Esophagus muscularis mucosa (tissue), 4 donors: ENCODE measurements at regions not wholly inside any gene's neighbourhood (a gene's known extent, or its start where the extent isn't known, plus 50 kb on each side); places are given as distances from the start of the nearest gene placed in this dataset.

Experiments used
- DNase-seq: peaks from one replicate; pipeline ENCODE4 v3.0.0-alpha.2; 2017; ENCODE audit errors: extremely low spot score
- H3K27ac ChIP-seq, 4 donors: fragments of 200-600 bp; sonication (generic); replicated peaks in 1 of 4; 1 replicate in 3 of 4; 2 replicates in 1 of 4; pipeline ENCODE4 v1.5.1; 2016 to 2019; ENCODE audit warnings: mild to moderate bottlenecking in 1 of 4
- H3K27me3 ChIP-seq, 4 donors: fragments of 200-600 bp; sonication (generic); one replicate each; pipeline versions ENCODE4 v1.5.1 to v1.6.0; 2016 to 2019
- H3K36me3 ChIP-seq, 4 donors: fragments of 200-600 bp; sonication (generic); one replicate each; pipeline ENCODE4 v1.5.1; 2016 to 2019
- H3K4me1 ChIP-seq, 4 donors: fragments of 200-600 bp; sonication (generic); one replicate each; pipeline ENCODE4 v1.5.1; 2016 to 2019
- H3K4me3 ChIP-seq, 4 donors: fragments of 200-600 bp; sonication (generic); 1 replicate in 2 of 4; 2 replicates in 2 of 4; pipeline ENCODE4 v1.5.1; 2016 to 2019; ENCODE audit warnings: mild to moderate bottlenecking in 4 of 4, moderate library complexity in 1 of 4
- H3K9me3 ChIP-seq, 4 donors: fragments of 200-600 bp; sonication (generic); 1 replicate in 3 of 4; 2 replicates in 1 of 4; pipeline ENCODE4 v1.5.1; 2016 to 2019
- EP300 ChIP-seq: sonication (generic); formaldehyde crosslinking; IDR thresholded peaks from one replicate; pipeline ENCODE4 v1.6.1; 2017; ENCODE audit warnings: antibody characterized with exemption
- POLR2A ChIP-seq: fragments of 450-650 bp; IDR thresholded peaks from one replicate; pipeline ENCODE4 v1.6.1; 2017; ENCODE audit warnings: antibody characterized with exemption, moderate library complexity, mild to moderate bottlenecking, low read depth
- POLR2AphosphoS5 ChIP-seq, 2 donors: sonication (generic); formaldehyde crosslinking; IDR thresholded peaks; one replicate each; pipeline ENCODE4 v1.6.1; 2017; ENCODE audit warnings: antibody characterized with exemption in 2 of 2
- WGBS: methylation state at CpG from one replicate; pipeline ENCODE4 v1.1.5; 2018; 5-methylcytosine and 5-hydroxymethylcytosine counted together
- intact Hi-C: fragments of 100-400 bp; cut with DNase I; formaldehyde crosslinking; loops from one replicate; pipeline ENCODE4 v1.15.1; 2023
- TF ChIP-seq, protein P1 (sequence below), 3 experiments: fragments of 200-600 bp in 2 of 3; fragments of 450-650 bp in 1 of 3; sonication (generic) in 2 of 3; IDR thresholded peaks; one replicate each; pipeline ENCODE4 v1.5.1; 2017 to 2019; ENCODE audit warnings: antibody characterized with exemption in 3 of 3, mild to moderate bottlenecking in 2 of 3, moderate library complexity in 1 of 3

- Histone ChIP-seq H3K36me3 (no peaks in the 10 kb centered on the region), H3K9me3 (peaks cover 0 to 10% (median 0%) of the 10 kb centered on the region in 4 donors), H3K27me3 (peaks cover 0 to 6% (median 0%) of the 10 kb centered on the region in 4 donors), H3K27ac (no peak overlapping the region), H3K4me1 (no peaks in the 10 kb centered on the region), H3K4me3 (no peak overlapping the region)
- no peak for DNase-seq
- intact Hi-C loops = no loop called here
- TF ChIP-seq POLR2A (no peak), POLR2AphosphoS5 (IDR thresholded peaks at IDR 0.05) (no peak), EP300 (no peak)
- TF ChIP-seq, protein P1, sequence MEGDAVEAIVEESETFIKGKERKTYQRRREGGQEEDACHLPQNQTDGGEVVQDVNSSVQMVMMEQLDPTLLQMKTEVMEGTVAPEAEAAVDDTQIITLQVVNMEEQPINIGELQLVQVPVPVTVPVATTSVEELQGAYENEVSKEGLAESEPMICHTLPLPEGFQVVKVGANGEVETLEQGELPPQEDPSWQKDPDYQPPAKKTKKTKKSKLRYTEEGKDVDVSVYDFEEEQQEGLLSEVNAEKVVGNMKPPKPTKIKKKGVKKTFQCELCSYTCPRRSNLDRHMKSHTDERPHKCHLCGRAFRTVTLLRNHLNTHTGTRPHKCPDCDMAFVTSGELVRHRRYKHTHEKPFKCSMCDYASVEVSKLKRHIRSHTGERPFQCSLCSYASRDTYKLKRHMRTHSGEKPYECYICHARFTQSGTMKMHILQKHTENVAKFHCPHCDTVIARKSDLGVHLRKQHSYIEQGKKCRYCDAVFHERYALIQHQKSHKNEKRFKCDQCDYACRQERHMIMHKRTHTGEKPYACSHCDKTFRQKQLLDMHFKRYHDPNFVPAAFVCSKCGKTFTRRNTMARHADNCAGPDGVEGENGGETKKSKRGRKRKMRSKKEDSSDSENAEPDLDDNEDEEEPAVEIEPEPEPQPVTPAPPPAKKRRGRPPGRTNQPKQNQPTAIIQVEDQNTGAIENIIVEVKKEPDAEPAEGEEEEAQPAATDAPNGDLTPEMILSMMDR (IDR thresholded peaks at IDR 0.05) = no peak
- WGBS = 96% methylated on average over 5 of the region's 20 CpGs
Observed at GRCh38 chr11:97667057-97667456, 1277.2 kb downstream of the JRKL start.

GRCh38 chr11:97683733-97684132, 1293.9 kb downstream of the JRKL start:
- Histone ChIP-seq H3K9me3 (peaks cover 0 to under 1% (median 0%) of the 10 kb centered on the region in 4 donors), H3K36me3 (no peaks in the 10 kb centered on the region), H3K4me3 (no peak overlapping the region), H3K27ac (no peak overlapping the region), H3K4me1 (no peaks in the 10 kb centered on the region), H3K27me3 (no peaks in the 10 kb centered on the region)
- intact Hi-C loops = no loop called here
- no peak for TF ChIP-seq POLR2AphosphoS5 (IDR thresholded peaks at IDR 0.05)
- TF ChIP-seq POLR2A = no peak
- no peak for TF ChIP-seq EP300
- TF ChIP-seq, protein P1 (IDR thresholded peaks at IDR 0.05) = no peak
- no peak for DNase-seq
- WGBS = 94% methylated on average over 2 of the region's 2 CpGs

GRCh38 chr11:97684486-97685439, 1295.0 kb downstream of the JRKL start:
- DNase-seq = no peak
- Histone ChIP-seq H3K36me3 (no peaks in the 10 kb centered on the region), H3K27me3 (no peaks in the 10 kb centered on the region), H3K4me3 (no peak overlapping the region), H3K9me3 (no peaks in the 10 kb centered on the region), H3K27ac (no peak overlapping the region), H3K4me1 (no peaks in the 10 kb centered on the region)
- no peak for TF ChIP-seq POLR2AphosphoS5 (IDR thresholded peaks at IDR 0.05)
- TF ChIP-seq EP300 = no peak
- no peak for TF ChIP-seq POLR2A
- TF ChIP-seq, protein P1 (IDR thresholded peaks at IDR 0.05) = no peak
- WGBS = 87% methylated on average over 5 of the region's 5 CpGs
- intact Hi-C loops = no loop called here

DNA sequence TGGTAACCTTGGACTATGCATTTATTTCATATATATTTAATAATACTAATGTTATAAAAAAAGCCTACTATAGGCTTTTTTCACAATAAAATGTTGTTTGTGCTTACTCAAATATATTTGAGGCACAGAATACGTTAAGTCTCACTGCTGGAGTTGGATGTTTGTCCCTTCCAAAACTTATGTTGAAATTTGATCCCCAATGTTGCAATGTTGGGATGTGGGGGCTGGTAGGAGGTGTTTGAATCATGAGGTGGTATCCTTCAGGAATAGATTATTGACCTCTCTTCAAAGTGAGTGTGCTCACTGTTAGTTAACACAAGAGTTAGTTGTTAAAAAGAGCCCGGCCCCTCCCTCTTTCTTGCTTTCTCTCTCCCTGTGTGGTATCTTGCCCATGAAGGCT, 1295.9 kb downstream of the JRKL start:
- Histone ChIP-seq H3K36me3 (no peaks in the 10 kb centered on the region), H3K27me3 (no peaks in the 10 kb centered on the region), H3K4me1 (no peaks in the 10 kb centered on the region), H3K27ac (no peak overlapping the region), H3K4me3 (no peak overlapping the region), H3K9me3 (no peaks in the 10 kb centered on the region)
- DNase-seq = no peak
- TF ChIP-seq EP300 = no peak
- intact Hi-C loops = no loop called here
- WGBS = 83% methylated on average over 2 of the region's 2 CpGs

GRCh38 chr11:97687111-97687510, 1297.3 kb downstream of the JRKL start:
- intact Hi-C loops = no loop called here
- Histone ChIP-seq H3K9me3 (no peaks in the 10 kb centered on the region), H3K4me3 (no peak overlapping the region), H3K36me3 (no peaks in the 10 kb centered on the region), H3K27ac (no peak overlapping the region), H3K4me1 (no peaks in the 10 kb centered on the region), H3K27me3 (no peaks in the 10 kb centered on the region)
- DNase-seq = no peak
- 86% methylated on average over 4 of the region's 4 CpGs for WGBS
- TF ChIP-seq EP300 (no peak), POLR2AphosphoS5 (IDR thresholded peaks at IDR 0.05) (no peak), POLR2A (no peak)
- TF ChIP-seq, protein P1 (IDR thresholded peaks at IDR 0.05) = no peak
